GM18526 (cell line): ENCODE measurements at regions not wholly inside any gene's neighbourhood (a gene's known extent, or its start where the extent isn't known, plus 50 kb on each side); places are given as distances from the start of the nearest gene placed in this dataset.

Source experiments
- POLR2A ChIP-seq: IDR thresholded peaks from 3 replicates; pipeline ENCODE4 v1.6.1; 2011; ENCODE audit not compliant: insufficient read length; ENCODE audit errors: extremely low read depth

DNA sequence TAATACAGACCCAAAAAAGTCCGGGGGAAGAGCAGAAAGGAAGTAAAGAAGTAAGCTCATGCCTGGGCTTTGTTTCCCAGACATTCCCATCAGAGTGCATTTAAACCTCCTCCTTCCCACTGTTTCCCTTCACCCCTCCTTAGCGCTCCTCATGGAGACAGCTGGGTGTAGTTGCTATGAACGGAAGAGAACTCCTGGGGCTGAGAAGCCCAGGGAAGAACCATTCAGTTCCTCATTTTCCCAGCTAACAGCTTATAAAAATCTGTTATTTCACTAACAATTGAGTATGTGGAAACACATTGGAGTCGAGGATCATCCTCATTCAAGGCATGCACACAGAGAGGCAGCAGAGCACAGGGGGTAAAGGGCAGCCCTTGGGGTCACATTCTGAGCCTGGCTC, 299.3 kb downstream of the SHQ1 start:
- TF ChIP-seq POLR2A, result no peak

DNA sequence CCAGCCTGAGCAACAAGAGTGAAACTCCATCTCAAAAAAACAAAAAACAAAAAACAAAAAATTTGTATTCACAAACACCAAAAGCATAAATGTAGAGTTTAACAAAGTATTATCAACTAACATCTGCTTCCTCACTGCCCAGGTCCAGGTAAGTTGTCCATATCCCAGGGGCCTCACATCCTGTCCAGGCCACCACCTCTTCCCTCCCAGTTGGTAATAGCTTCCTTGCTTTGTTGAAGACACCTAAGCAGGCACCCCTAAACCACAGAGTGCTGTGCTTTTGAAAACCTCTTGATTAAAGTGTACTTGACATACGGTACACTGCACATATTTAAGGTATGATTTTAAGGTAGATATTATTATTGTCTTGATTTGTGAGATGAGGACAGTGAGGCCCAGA, 299.8 kb downstream of the SHQ1 start:
- TF ChIP-seq POLR2A, result no peak

DNA sequence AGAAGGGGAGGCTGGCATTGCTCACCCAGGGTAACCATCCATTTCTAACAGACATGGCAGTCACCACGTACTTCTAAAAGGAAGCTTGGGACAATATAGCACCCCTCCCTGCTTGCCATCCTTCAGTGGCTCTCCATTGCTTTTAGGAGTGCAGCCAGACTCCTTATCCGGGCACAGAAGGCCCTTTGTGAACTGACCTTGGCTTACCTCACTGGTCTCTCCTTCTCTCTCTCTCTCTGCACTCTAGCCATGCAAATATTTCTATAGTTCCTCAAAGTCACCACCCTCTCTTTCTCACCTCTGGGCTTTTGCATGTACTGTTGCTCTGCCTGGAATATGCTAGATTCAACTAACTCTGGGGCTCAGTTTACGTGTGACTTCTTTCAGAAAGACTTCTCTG, 301.1 kb downstream of the SHQ1 start:
- no peak for TF ChIP-seq POLR2A

- TF ChIP-seq POLR2A, result no peak
Observed at GRCh38 chr3:72544239-72544638, 304.0 kb downstream of the SHQ1 start.

GRCh38 chr3:72543246-72543645, 305.0 kb downstream of the SHQ1 start:
- no peak for TF ChIP-seq POLR2A

DNA sequence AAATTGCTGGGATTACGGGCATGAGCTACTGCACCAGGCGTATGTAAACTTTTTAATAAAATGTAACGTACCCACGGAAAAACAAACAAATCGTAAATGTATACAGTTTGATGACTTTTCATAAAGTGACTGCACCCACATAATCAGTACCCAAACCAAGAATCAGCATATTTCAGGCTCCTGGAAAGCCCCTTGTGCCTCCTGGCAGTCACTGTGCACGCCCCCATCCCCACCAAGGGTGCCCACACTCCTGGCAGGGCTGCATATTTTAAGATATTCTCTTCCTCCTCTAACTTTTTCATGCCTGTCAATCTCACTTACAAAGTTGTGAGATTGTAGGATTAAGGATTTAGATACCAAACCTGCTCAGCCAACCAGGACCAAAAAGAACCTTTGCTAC, 305.5 kb downstream of the SHQ1 start:
- TF ChIP-seq POLR2A, result no peak

GRCh38 chr3:72539856-72540255, 308.4 kb downstream of the SHQ1 start:
- no peak for TF ChIP-seq POLR2A

- no peak for TF ChIP-seq POLR2A
Observed at GRCh38 chr3:72538070-72538745, 310.0 kb downstream of the SHQ1 start.

GRCh38 chr3:72537448-72537847, 310.8 kb downstream of the SHQ1 start:
- no peak for TF ChIP-seq POLR2A

DNA sequence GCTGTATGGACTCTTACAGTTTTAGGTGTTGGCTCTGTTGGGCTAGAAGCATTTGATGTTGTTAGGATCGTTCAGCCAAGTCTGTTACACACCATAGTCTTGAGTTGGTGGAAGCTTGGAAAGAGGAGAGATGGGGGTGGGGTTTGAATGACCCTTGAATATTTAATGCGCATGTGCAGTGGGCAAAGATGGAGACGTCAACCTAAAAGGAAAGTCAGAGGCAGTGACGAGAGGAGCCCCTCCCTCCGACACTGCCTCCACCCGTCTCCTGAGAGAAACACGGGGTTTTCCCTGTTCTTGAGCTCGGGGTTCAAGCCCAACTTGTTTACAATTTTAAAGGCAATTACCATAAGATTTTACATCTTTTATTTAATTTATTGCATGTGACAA, 311.4 kb downstream of the SHQ1 start:
- no peak for TF ChIP-seq POLR2A

GRCh38 chr3:72536206-72536877, 311.9 kb downstream of the SHQ1 start:
- no peak for TF ChIP-seq POLR2A

DNA sequence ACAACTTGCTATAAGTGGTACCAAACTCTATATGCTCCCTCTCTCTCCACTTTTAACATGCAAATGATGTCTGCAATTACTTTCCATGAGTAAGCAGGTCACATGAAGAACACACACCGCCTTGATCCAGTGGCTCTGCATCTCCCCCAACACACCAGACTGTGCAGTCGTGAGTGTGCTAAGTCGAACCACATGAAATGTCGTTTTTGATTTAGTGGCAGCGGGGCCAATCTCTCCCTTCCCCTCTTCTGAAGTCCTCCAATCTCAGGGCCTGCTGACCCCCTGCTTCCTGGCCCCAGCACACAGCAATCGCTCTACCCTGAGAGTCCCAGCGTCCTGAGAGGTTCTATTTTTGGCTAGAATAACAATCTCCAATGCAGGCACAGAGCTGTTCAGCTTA, 312.5 kb downstream of the SHQ1 start:
- TF ChIP-seq POLR2A, result no peak

DNA sequence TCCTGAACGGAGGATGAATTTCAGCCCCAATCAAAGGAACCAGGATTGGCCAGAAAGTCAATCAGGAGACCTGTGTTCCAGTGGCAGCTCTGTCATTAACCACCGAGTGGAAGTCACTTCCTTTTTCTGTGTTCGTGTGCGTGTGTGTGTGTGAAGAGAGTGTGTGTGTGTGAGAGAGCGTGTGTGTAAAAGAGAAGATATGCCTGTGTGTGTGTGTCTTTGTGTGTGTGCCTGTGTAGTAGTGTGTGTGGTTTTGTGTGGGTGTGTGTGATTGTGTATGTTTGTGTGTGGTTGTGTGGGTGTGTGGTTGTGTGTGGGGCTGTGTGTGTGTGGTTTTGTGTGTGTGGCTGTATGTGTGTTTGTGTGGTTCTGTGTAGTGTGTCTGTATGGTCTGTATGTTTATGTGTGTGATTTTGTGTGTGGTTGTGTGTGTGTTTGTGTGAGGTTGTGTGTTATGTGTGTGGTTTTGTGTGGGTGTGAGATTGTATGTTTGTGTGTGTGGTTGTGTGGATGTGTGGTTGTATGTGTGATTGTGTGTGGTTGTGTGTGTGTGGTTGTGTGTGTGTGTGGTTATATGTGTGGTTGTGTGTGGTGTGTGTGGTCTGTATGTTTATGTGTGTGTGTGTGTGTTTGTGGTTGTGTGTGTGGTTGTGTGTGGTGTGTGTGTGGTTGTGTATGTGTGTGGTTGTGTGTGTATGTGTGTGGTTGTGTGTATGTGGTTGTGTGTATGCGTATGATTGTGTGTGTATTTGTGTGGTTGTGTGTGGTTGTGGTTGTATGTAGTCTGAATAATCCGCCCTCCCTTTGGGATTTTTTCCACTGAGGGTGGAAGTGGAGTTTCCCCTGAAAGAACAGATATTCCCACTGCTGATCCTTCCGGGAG, 314.4 kb downstream of the SHQ1 start:
- no peak for TF ChIP-seq POLR2A

GRCh38 chr3:72530426-72530825, 317.8 kb downstream of the SHQ1 start:
- TF ChIP-seq POLR2A, result no peak

DNA sequence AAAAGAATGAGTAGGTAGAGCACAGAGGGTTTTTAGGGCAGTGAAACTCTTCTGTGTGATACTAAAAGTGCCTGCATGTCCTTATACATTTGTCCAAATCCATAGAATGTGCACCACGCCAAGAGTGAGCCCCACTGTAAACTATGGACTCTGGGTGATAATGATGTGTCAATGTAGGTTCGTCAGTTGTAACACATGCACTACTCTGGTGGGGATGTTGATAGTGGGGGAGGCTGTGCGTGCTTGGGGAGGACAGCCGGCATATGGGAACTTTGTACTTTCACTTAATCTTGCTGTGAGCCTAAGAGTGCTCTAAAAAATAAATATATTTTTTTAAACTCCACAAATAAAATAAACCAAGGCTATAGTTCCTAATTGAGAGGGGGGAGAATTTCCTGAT, 319.2 kb downstream of the SHQ1 start:
- no peak for TF ChIP-seq POLR2A
